SK-N-SH (cell line): ENCODE measurements at regions not wholly inside any gene's neighbourhood (a gene's known extent, or its start where the extent isn't known, plus 50 kb on each side); places are given as distances from the start of the nearest gene placed in this dataset.

Experiments
- CTCF ChIA-PET: fragments of 300-600, 350-600 bp; formaldehyde crosslinking; extraction: SDS; loops from one replicate; lab custom pipeline; 2021; lab: Yijun Ruan, JAX
- POLR2A ChIA-PET: fragments of 350-600 bp; sonication (Branson Sonifier 250); formaldehyde crosslinking; extraction: SDS; loops from one replicate; lab custom pipeline; 2020; ENCODE audit warnings: antibody characterized with exemption, inconsistent platforms; lab: Yijun Ruan, JAX
- DNase-seq: peaks from one replicate; pipeline ENCODE4 v3.0.0; 2012
- H2AFZ ChIP-seq: fragments of 200-600 bp; sonication (generic); 2 replicates; pipeline ENCODE4 v1.8.1; 2016; ENCODE audit warnings: antibody characterized with exemption, mild to moderate bottlenecking, low read depth
- H3F3A ChIP-seq: fragments of 200-600 bp; sonication (generic); replicated peaks from 2 replicates; pipeline ENCODE3; 2016; ENCODE audit warnings: antibody characterized with exemption, mild to moderate bottlenecking; ENCODE audit not compliant: insufficient read depth
- H3K27ac ChIP-seq, 2 experiments: fragments of 200-500 bp in 1 of 2; fragments of 200-600 bp in 1 of 2; sonication (Bioruptor generic) in 1 of 2; sonication (generic), shearing (Covaris generic) in 1 of 2; 2 replicates each; pipeline versions ENCODE4 v1.5.1 to v1.6.1; 2014 to 2016; ENCODE audit warnings: low read depth in 2 of 2, inconsistent platforms in 1 of 2, low read length in 1 of 2, mild to moderate bottlenecking in 1 of 2, mixed read lengths in 1 of 2
- H3K27me3 ChIP-seq: fragments of 200-600 bp; sonication (generic), shearing (Covaris generic); 2 replicates; pipeline ENCODE4 v1.6.1; 2016; ENCODE audit warnings: mixed run types; ENCODE audit not compliant: insufficient read depth
- H3K36me3 ChIP-seq, 2 experiments: fragments of 200-500 bp in 1 of 2; fragments of 200-600 bp in 1 of 2; sonication (Bioruptor generic) in 1 of 2; sonication (generic) in 1 of 2; replicated peaks in 1 of 2; 2 replicates each; pipeline versions ENCODE3 to v1.5.1; 2014 to 2016; ENCODE audit warnings: low read length in 1 of 2, mild to moderate bottlenecking in 1 of 2; ENCODE audit not compliant: insufficient read depth in 2 of 2, control insufficient read depth in 1 of 2
- H3K4me1 ChIP-seq, 2 experiments: fragments of 200-500 bp in 1 of 2; fragments of 200-600 bp in 1 of 2; sonication (Bioruptor generic) in 1 of 2; sonication (generic), shearing (Covaris generic) in 1 of 2; 2 replicates each; pipeline versions ENCODE4 v1.5.1 to v1.6.1; 2014 to 2016; ENCODE audit warnings: low read depth in 1 of 2, low read length in 1 of 2, mixed run types in 1 of 2; ENCODE audit not compliant: insufficient read depth in 2 of 2, control insufficient read depth in 1 of 2
- H3K4me2 ChIP-seq: fragments of 200-600 bp; sonication (generic), shearing (Covaris generic); 2 replicates; pipeline ENCODE4 v1.6.1; 2017; ENCODE audit warnings: mixed run types
- H3K4me3 ChIP-seq, 2 experiments: fragments of 200-500 bp in 1 of 2; fragments of 200-600 bp in 1 of 2; sonication (Bioruptor generic) in 1 of 2; sonication (generic), shearing (Covaris generic) in 1 of 2; 2 replicates each; pipeline versions ENCODE4 v1.5.1 to v1.8.1; 2014 to 2016; ENCODE audit warnings: low read depth in 2 of 2, inconsistent platforms in 1 of 2, low read length in 1 of 2, mild to moderate bottlenecking in 1 of 2, mixed read lengths in 1 of 2, moderate library complexity in 1 of 2
- H3K79me2 ChIP-seq: fragments of 200-600 bp; sonication (generic); 2 replicates; pipeline ENCODE4 v1.8.1; 2017; ENCODE audit warnings: mild to moderate bottlenecking; ENCODE audit not compliant: insufficient read depth
- H3K9ac ChIP-seq: fragments of 200-600 bp; sonication (generic); 2 replicates; pipeline ENCODE4 v1.6.1; 2017; ENCODE audit warnings: mixed run types
- H3K9me2 ChIP-seq: fragments of 200-600 bp; sonication (generic); 2 replicates; pipeline ENCODE4 v1.6.1; 2017; ENCODE audit warnings: mixed run types
- H3K9me3 ChIP-seq: fragments of 200-600 bp; sonication (generic); 2 replicates; pipeline ENCODE4 v1.6.1; 2017; ENCODE audit warnings: mixed run types, mild to moderate bottlenecking, moderate library complexity
- H4K20me1 ChIP-seq: fragments of 200-600 bp; sonication (generic); 2 replicates; pipeline ENCODE4 v1.6.1; 2017; ENCODE audit warnings: mild to moderate bottlenecking, mixed run types; ENCODE audit not compliant: insufficient read depth
- CTCF ChIP-seq: fragments of 200-600 bp; sonication (generic); IDR thresholded peaks from 2 replicates; pipeline ENCODE4 v1.6.1; 2017; ENCODE audit warnings: antibody characterized with exemption, mild to moderate bottlenecking, moderate library complexity
- FOSL2 ChIP-seq: IDR thresholded peaks from 2 replicates; pipeline ENCODE4 v1.4.0; 2012; ENCODE audit warnings: low read depth, mild to moderate bottlenecking, moderate library complexity, borderline replicate concordance
- GABPA ChIP-seq: IDR thresholded peaks from 2 replicates; pipeline ENCODE4 v1.4.0; 2012; ENCODE audit warnings: low read depth, mild to moderate bottlenecking
- MAX ChIP-seq: IDR thresholded peaks from 2 replicates; pipeline ENCODE4 v1.4.0; 2012; ENCODE audit warnings: low read depth
- MEF2A ChIP-seq: IDR thresholded peaks from 2 replicates; pipeline ENCODE4 v1.4.0; 2012; ENCODE audit warnings: low read depth, borderline replicate concordance
- MXI1 ChIP-seq: IDR thresholded peaks from 2 replicates; pipeline ENCODE4 v1.6.1; 2012; ENCODE audit warnings: mild to moderate bottlenecking, low read depth, low read length, improper control_type of control experiment
- PBX3 ChIP-seq: IDR thresholded peaks from 2 replicates; pipeline ENCODE4; 2012
- POLR2AphosphoS5 ChIP-seq: IDR thresholded peaks from 2 replicates; pipeline ENCODE4 v1.6.1; 2012; ENCODE audit warnings: low read depth, low read length
- RAD21 ChIP-seq: IDR thresholded peaks from 2 replicates; pipeline ENCODE4 v1.6.1; 2012; ENCODE audit warnings: mild to moderate bottlenecking, low read length
- RCOR1 ChIP-seq: fragments of 150-350 bp; IDR thresholded peaks from 2 replicates; pipeline ENCODE4 v1.6.1; 2017; ENCODE audit warnings: antibody characterized with exemption, low read length
- REST ChIP-seq: IDR thresholded peaks from 2 replicates; pipeline ENCODE4 v1.6.1; 2012; ENCODE audit warnings: mild to moderate bottlenecking, low read depth, low read length, moderate library complexity
- RFX5 ChIP-seq: IDR thresholded peaks from 2 replicates; pipeline ENCODE4 v1.6.1; 2012; ENCODE audit warnings: mild to moderate bottlenecking, improper control_type of control experiment, low read length
- RXRA ChIP-seq: IDR thresholded peaks from 2 replicates; pipeline ENCODE4 v1.4.0; 2012; ENCODE audit warnings: low read depth, mild to moderate bottlenecking, borderline replicate concordance
- USF1 ChIP-seq: IDR thresholded peaks from 2 replicates; pipeline ENCODE4 v1.4.0; 2012; ENCODE audit warnings: low read depth, borderline replicate concordance
- USF2 ChIP-seq: fragments of 150-350 bp; IDR thresholded peaks from 2 replicates; pipeline ENCODE4 v1.6.1; 2017; ENCODE audit warnings: antibody characterized with exemption, low read length, low read depth, borderline replicate concordance
- WGBS: methylation state at CpG from one replicate; pipeline ENCODE4 v1.1.6; 2017; ENCODE audit warnings: low lambda C conversion rate; 5-methylcytosine and 5-hydroxymethylcytosine counted together

GRCh38 chr15:26318689-26319088 lies 454.2 kb downstream of the GABRB3 start:
- Histone ChIP-seq H3K9ac (no peak overlapping the region), H2AFZ (no peak overlapping the region), H3K4me3 (no peak overlapping the region), H3K4me1 (no peaks in the 10 kb centered on the region), H3K27me3 (no peaks in the 10 kb centered on the region), H3K27ac (no peak overlapping the region), H4K20me1 (no peaks in the 10 kb centered on the region), H3K79me2 (no peaks in the 10 kb centered on the region), H3K4me2 (no peak overlapping the region), H3K36me3 (no peaks in the 10 kb centered on the region), H3F3A (no peaks in the 10 kb centered on the region), H3K9me3 (no peaks in the 10 kb centered on the region), H3K9me2 (no peaks in the 10 kb centered on the region)
- POLR2A ChIA-PET: no interaction called here
- CTCF ChIA-PET: no interaction called here
- no peak for DNase-seq
- no peak for TF ChIP-seq RCOR1
- no peak for TF ChIP-seq MAX
- TF ChIP-seq RFX5: no peak
- TF ChIP-seq MXI1: no peak
- no peak for TF ChIP-seq GABPA
- 20% methylated on average over 1 of the region's 1 CpG for WGBS

GRCh38 chr15:26314577-26314976 lies 451.4 kb upstream of the ATP10A start:
- no peaks in the 10 kb centered on the region for H3K79me2 ChIP-seq
- DNase-seq: no peak
- 12% methylated on average over 4 of the region's 4 CpGs for WGBS
- POLR2A ChIA-PET: no interaction called here
- no peaks in the 10 kb centered on the region for H4K20me1 ChIP-seq
- TF ChIP-seq USF1 (no peak), FOSL2 (no peak), POLR2AphosphoS5 (no peak), RFX5 (no peak), PBX3 (no peak), MXI1 (no peak), MAX (no peak), RXRA (no peak), RAD21 (no peak), REST (no peak), USF2 (no peak), MEF2A (no peak), CTCF (no peak)
- H3K4me2 ChIP-seq: no peak overlapping the region
- H2AFZ ChIP-seq: no peak overlapping the region
- H3K36me3 ChIP-seq: no peaks in the 10 kb centered on the region
- H3K9me3 ChIP-seq: no peaks in the 10 kb centered on the region; the same call in 1 of the 2 replicates
- H3K9me2 ChIP-seq: no peaks in the 10 kb centered on the region
- H3K27ac ChIP-seq: no peak overlapping the region
- no peak overlapping the region for H3K4me3 ChIP-seq
- H3K27me3 ChIP-seq: no peaks in the 10 kb centered on the region
- no peaks in the 10 kb centered on the region for H3K4me1 ChIP-seq
- H3F3A ChIP-seq: no peaks in the 10 kb centered on the region
- CTCF ChIA-PET: no interaction called here
- no peak overlapping the region for H3K9ac ChIP-seq
